Endodermal cell (in vitro differentiated cells): ENCODE measurements at regions not wholly inside any gene's neighbourhood (a gene's known extent, or its start where the extent isn't known, plus 50 kb on each side); places are given as distances from the start of the nearest gene placed in this dataset.

Experiments used
- DNase-seq: peaks from one replicate; pipeline ENCODE4 v3.0.0-alpha.2; 2017
- H3K27ac ChIP-seq: 2 replicates; pipeline ENCODE4 v1.5.1; 2013; ENCODE audit warnings: mild to moderate bottlenecking, low read depth, low read length, moderate library complexity
- H3K27me3 ChIP-seq: 2 replicates; pipeline ENCODE4 v1.6.1; 2013; ENCODE audit warnings: mild to moderate bottlenecking, low read length, moderate library complexity; ENCODE audit not compliant: insufficient read depth, control insufficient read depth, poor library complexity, severe bottlenecking
- H3K36me3 ChIP-seq: 2 replicates; pipeline ENCODE4 v1.7.0; 2013; ENCODE audit warnings: mild to moderate bottlenecking, low read length, moderate library complexity; ENCODE audit not compliant: control insufficient read depth, insufficient read depth
- H3K4me1 ChIP-seq: one replicate; pipeline ENCODE4 v1.7.0; 2013; ENCODE audit warnings: low read length; ENCODE audit not compliant: control insufficient read depth, insufficient read depth
- H3K4me3 ChIP-seq: 2 replicates; pipeline ENCODE4 v1.5.1; 2013; ENCODE audit warnings: mild to moderate bottlenecking, low read length, moderate library complexity
- H3K9ac ChIP-seq: 2 replicates; pipeline ENCODE4 v1.6.1; 2013; ENCODE audit warnings: mild to moderate bottlenecking, low read length, moderate library complexity; ENCODE audit not compliant: poor library complexity, severe bottlenecking; ENCODE audit errors: extremely low read depth
- H3K9me3 ChIP-seq: 2 replicates; pipeline ENCODE4 v1.6.1; 2013; ENCODE audit warnings: mild to moderate bottlenecking, low read length, moderate library complexity; ENCODE audit not compliant: control insufficient read depth
- H3K27ac Mint-ChIP-seq: 2 replicates; pipeline ENCODE4 v1.8.0; 2020; ENCODE audit warnings: mixed read lengths
- H3K27me3 Mint-ChIP-seq: 2 replicates; pipeline ENCODE4 v1.8.0; 2021; ENCODE audit warnings: mild to moderate bottlenecking, mixed read lengths; ENCODE audit not compliant: insufficient read depth
- H3K36me3 Mint-ChIP-seq: 2 replicates; pipeline ENCODE4 v1.8.0; 2020; ENCODE audit warnings: low read depth, mixed read lengths
- H3K4me1 Mint-ChIP-seq: 2 replicates; pipeline ENCODE4 v1.8.0; 2020; ENCODE audit warnings: mixed read lengths
- H3K4me3 Mint-ChIP-seq: 2 replicates; pipeline ENCODE4 v1.8.0; 2020; ENCODE audit warnings: mild to moderate bottlenecking, moderate library complexity, mixed read lengths
- H3K9me3 Mint-ChIP-seq: 2 replicates; pipeline ENCODE4 v1.8.0; 2020; ENCODE audit warnings: mild to moderate bottlenecking, mixed read lengths
- CTCF ChIP-seq: fragments of 200-600 bp; sonication (generic); conservative IDR thresholded peaks from 2 replicates; pipeline ENCODE4 v1.5.0; 2021; ENCODE audit warnings: antibody characterized with exemption, mild to moderate bottlenecking
- WGBS, 2 experiments: methylation state at CpG; one replicate each; pipeline versions ENCODE4 v1.1.5 to v1.1.7; 2013; ENCODE audit warnings: missing lambda C conversion rate in 2 of 2, mixed read lengths in 1 of 2; ENCODE audit not compliant: insufficient coverage in 1 of 2, insufficient read length in 1 of 2; 5-methylcytosine and 5-hydroxymethylcytosine counted together

- peaks cover 14% of the 10 kb centered on the region for H3K9me3 Mint-ChIP-seq
- no peak overlapping the region for H3K27ac Mint-ChIP-seq
- Histone ChIP-seq H3K4me3 (no peak overlapping the region), H3K36me3 (no peaks in the 10 kb centered on the region), H3K9ac (no peak overlapping the region), H3K4me1 (peaks cover 2% of the 10 kb centered on the region), H3K27ac (no peak overlapping the region), H3K27me3 (no peaks in the 10 kb centered on the region), H3K9me3 (peaks cover 7% of the 10 kb centered on the region)
- H3K4me1 Mint-ChIP-seq = peaks cover 5% of the 10 kb centered on the region
- H3K27me3 Mint-ChIP-seq = no peaks in the 10 kb centered on the region
- DNase-seq = peak; percentile 55
- no peak for TF ChIP-seq CTCF
- whole genome bisulfite sequencing, 2 experiments = 21% methylated on average over 1 of the region's 1 CpG; no CpG with 5 or more reads in 1 of the 2 experiments
- H3K4me3 Mint-ChIP-seq = no peak overlapping the region
- H3K36me3 Mint-ChIP-seq = no peaks in the 10 kb centered on the region
Measured at GRCh38 chr4:130249002-130249401, 1153.0 kb downstream of the C4orf33 start.

- Mint-ChIP-seq H3K4me1 (peaks cover 7% of the 10 kb centered on the region), H3K36me3 (no peaks in the 10 kb centered on the region), H3K9me3 (no peaks in the 10 kb centered on the region), H3K27me3 (no peaks in the 10 kb centered on the region), H3K4me3 (no peak overlapping the region), H3K27ac (no peak overlapping the region)
- DNase-seq = no peak
- peaks cover 7% of the 10 kb centered on the region for H3K4me1 ChIP-seq
- no peaks in the 10 kb centered on the region for H3K27me3 ChIP-seq
- H3K27ac ChIP-seq = no peak overlapping the region
- WGBS, 2 experiments = 89 to 100% methylated on average over 2 of the region's 2 CpGs
- H3K9me3 ChIP-seq = no peaks in the 10 kb centered on the region
- H3K36me3 ChIP-seq = no peaks in the 10 kb centered on the region
- no peak overlapping the region for H3K9ac ChIP-seq
- peak; percentile 30 for TF ChIP-seq CTCF
- no peak overlapping the region for H3K4me3 ChIP-seq
Measured at GRCh38 chr4:130257271-130257670, 1161.3 kb downstream of the C4orf33 start.

- Mint-ChIP-seq H3K4me3 (no peak overlapping the region), H3K4me1 (no peaks in the 10 kb centered on the region), H3K27me3 (no peaks in the 10 kb centered on the region), H3K27ac (no peak overlapping the region), H3K36me3 (peaks cover 12% of the 10 kb centered on the region), H3K9me3 (peaks cover 40% of the 10 kb centered on the region)
- Histone ChIP-seq H3K9me3 (peaks cover 24% of the 10 kb centered on the region), H3K4me3 (peak overlapping the region; percentile 21), H3K4me1 (no peaks in the 10 kb centered on the region), H3K36me3 (no peaks in the 10 kb centered on the region), H3K27me3 (no peaks in the 10 kb centered on the region), H3K9ac (no peak overlapping the region), H3K27ac (no peak overlapping the region)
- DNase-seq = no peak
- no peak for TF ChIP-seq CTCF
- WGBS, 2 experiments = 79% methylated on average over 2 of the region's 2 CpGs; no CpG with 5 or more reads in 1 of the 2 experiments
Measured at GRCh38 chr4:130266814-130267213, 1170.9 kb downstream of the C4orf33 start.
